GM23338 (cell line): ENCODE measurements at regions not wholly inside any gene's neighbourhood (a gene's known extent, or its start where the extent isn't known, plus 50 kb on each side); places are given as distances from the start of the nearest gene placed in this dataset.

Experiments
- ATAC-seq: fragments of 200-7000 bp; cut with Tn5 transposase; 3 replicates; pipeline ENCODE4 v1.9.1; 2020
- DNase-seq: peaks from one replicate; pipeline ENCODE4 v3.0.0-alpha.2; 2015; ENCODE audit warnings: low spot score
- H2AFZ ChIP-seq: fragments of 200-600 bp; sonication (generic); 2 replicates; pipeline ENCODE4 v1.8.0; 2016; ENCODE audit warnings: antibody characterized with exemption, mild to moderate bottlenecking, moderate library complexity
- H3F3A ChIP-seq: fragments of 200-600 bp; sonication (generic); replicated peaks from 2 replicates; pipeline ENCODE4 v1.8.0; 2017; ENCODE audit warnings: antibody characterized with exemption, mixed run types, low read depth
- H3K27ac ChIP-seq: fragments of 200-600 bp; sonication (generic); 2 replicates; pipeline ENCODE4 v1.6.1; 2016; ENCODE audit warnings: low read depth
- H3K27me3 ChIP-seq: fragments of 200-600 bp; sonication (generic); 2 replicates; pipeline ENCODE4 v1.8.0; 2016; ENCODE audit warnings: mild to moderate bottlenecking, mixed run types, moderate library complexity; ENCODE audit not compliant: insufficient read depth
- H3K36me3 ChIP-seq: fragments of 200-600 bp; sonication (generic); 2 replicates; pipeline ENCODE4 v1.8.0; 2016; ENCODE audit warnings: mild to moderate bottlenecking; ENCODE audit not compliant: insufficient read depth
- H3K4me1 ChIP-seq: fragments of 200-600 bp; sonication (generic); 2 replicates; pipeline ENCODE4 v1.8.0; 2016; ENCODE audit warnings: mild to moderate bottlenecking, moderate library complexity; ENCODE audit not compliant: insufficient read depth
- H3K4me2 ChIP-seq: fragments of 200-600 bp; sonication (generic); 2 replicates; pipeline ENCODE4 v1.7.1; 2017; ENCODE audit warnings: mixed run types
- H3K4me3 ChIP-seq: fragments of 200-600 bp; sonication (generic); 2 replicates; pipeline ENCODE4 v1.6.1; 2016; ENCODE audit warnings: mixed run types
- H3K79me2 ChIP-seq: fragments of 200-600 bp; sonication (generic); replicated peaks from 2 replicates; pipeline ENCODE4 v1.8.0; 2017; ENCODE audit warnings: mild to moderate bottlenecking; ENCODE audit not compliant: insufficient read depth
- H3K9me2 ChIP-seq: fragments of 200-600 bp; sonication (generic); 2 replicates; pipeline ENCODE4 v1.8.0; 2017; ENCODE audit not compliant: insufficient read depth
- H4K20me1 ChIP-seq: fragments of 200-600 bp; sonication (generic); replicated peaks from 2 replicates; pipeline ENCODE4 v1.8.0; 2017; ENCODE audit warnings: mild to moderate bottlenecking; ENCODE audit not compliant: insufficient read depth
- H3K27ac Mint-ChIP-seq: 2 replicates; pipeline ENCODE4 v1.8.0; 2020; ENCODE audit warnings: inconsistent platforms, mild to moderate bottlenecking, moderate library complexity, mixed read lengths
- H3K27me3 Mint-ChIP-seq: 3 replicates; pipeline ENCODE4 v1.8.0; 2022; ENCODE audit warnings: low read depth, mild to moderate bottlenecking, moderate library complexity, mixed read lengths, inconsistent platforms; ENCODE audit not compliant: insufficient read depth, poor library complexity
- H3K36me3 Mint-ChIP-seq: 3 replicates; pipeline ENCODE4 v1.8.0; 2021; ENCODE audit warnings: low read depth, mild to moderate bottlenecking, inconsistent platforms, moderate library complexity, mixed read lengths
- H3K4me1 Mint-ChIP-seq: 3 replicates; pipeline ENCODE4 v1.8.0; 2020; ENCODE audit warnings: mild to moderate bottlenecking, inconsistent platforms, mixed read lengths
- H3K4me3 Mint-ChIP-seq: 3 replicates; pipeline ENCODE4 v1.8.0; 2021; ENCODE audit warnings: moderate library complexity, mild to moderate bottlenecking, inconsistent platforms, mixed read lengths
- H3K9me3 Mint-ChIP-seq: 3 replicates; pipeline ENCODE4 v1.8.0; 2020; ENCODE audit warnings: moderate library complexity, mild to moderate bottlenecking, inconsistent platforms, mixed read lengths
- ETS1 ChIP-seq: IDR thresholded peaks from 2 replicates; pipeline ENCODE4 v1.6.1; 2016; ENCODE audit warnings: antibody characterized with exemption
- EZH2 ChIP-seq: fragments of 200-600 bp; sonication (generic); IDR thresholded peaks from one replicate; pipeline ENCODE4 v1.8.0; 2017; ENCODE audit warnings: antibody characterized with exemption, mild to moderate bottlenecking, low read depth; ENCODE audit not compliant: unreplicated experiment
- EZH2phosphoT487 ChIP-seq: fragments of 200-600 bp; sonication (generic); IDR thresholded peaks from one replicate; pipeline ENCODE4 v1.8.1; 2018; ENCODE audit warnings: antibody characterized with exemption; ENCODE audit not compliant: unreplicated experiment
- JUNB ChIP-seq: IDR thresholded peaks from one replicate; pipeline ENCODE4 v1.6.1; 2016; ENCODE audit warnings: antibody characterized with exemption; ENCODE audit not compliant: unreplicated experiment
- NANOG ChIP-seq: IDR thresholded peaks from 2 replicates; pipeline ENCODE4 v1.6.1; 2016; ENCODE audit warnings: antibody characterized with exemption, borderline replicate concordance
- POLR2AphosphoS5 ChIP-seq: IDR thresholded peaks from 2 replicates; pipeline ENCODE4 v1.6.1; 2016; ENCODE audit warnings: antibody characterized with exemption, low read depth
- REST ChIP-seq: IDR thresholded peaks from one replicate; pipeline ENCODE4 v1.6.1; 2018; ENCODE audit warnings: antibody characterized with exemption; ENCODE audit not compliant: unreplicated experiment
- STAT1 ChIP-seq: IDR thresholded peaks from one replicate; pipeline ENCODE4 v1.6.1; 2016; ENCODE audit warnings: antibody characterized with exemption; ENCODE audit not compliant: unreplicated experiment
- ZNF114 ChIP-seq: fragments of 250-450 bp; sonication (Bioruptor Pico); IDR thresholded peaks from 2 replicates; pipeline ENCODE4 v1.5.0; 2020; ENCODE audit warnings: mild to moderate bottlenecking, moderate library complexity
- ZNF331 ChIP-seq: fragments of 250-450 bp; sonication (Bioruptor Pico); IDR thresholded peaks from 2 replicates; pipeline ENCODE4 v1.5.0; 2020; ENCODE audit warnings: low read depth, mild to moderate bottlenecking, moderate library complexity
- ZNF462 ChIP-seq: fragments of 250-450 bp; sonication (Bioruptor Pico); IDR thresholded peaks from 2 replicates; pipeline ENCODE4 v1.5.0; 2020; ENCODE audit warnings: mild to moderate bottlenecking, moderate library complexity

GRCh38 chr10:78893217-78893616 is 175.5 kb upstream of the ZMIZ1 start (continued):
- TF ChIP-seq REST = no peak
- TF ChIP-seq NANOG = no peak
- TF ChIP-seq ZNF331 = no peak
- TF ChIP-seq POLR2AphosphoS5 = no peak
- no peak for TF ChIP-seq ZNF114 (CRISPR knock-in tag)
- no peak for TF ChIP-seq ETS1
- TF ChIP-seq JUNB = no peak
- no peak for TF ChIP-seq EZH2
- no peak for TF ChIP-seq STAT1

GRCh38 chr10:78894089-78894840 is 174.5 kb upstream of the ZMIZ1 start:
- Mint-ChIP-seq H3K4me3 (no peak overlapping the region), H3K27ac (no peak overlapping the region), H3K27me3 (peaks cover 14% of the 10 kb centered on the region), H3K4me1 (peaks cover 25% of the 10 kb centered on the region), H3K36me3 (no peaks in the 10 kb centered on the region), H3K9me3 (no peaks in the 10 kb centered on the region; the same call in 2 of the 3 replicates)
- Histone ChIP-seq H3K79me2 (no peaks in the 10 kb centered on the region), H3K27ac (no peak overlapping the region), H3K4me3 (no peak overlapping the region), H3K27me3 (no peaks in the 10 kb centered on the region), H2AFZ (no peak overlapping the region), H3K4me1 (no peaks in the 10 kb centered on the region; the same call in 1 of the 2 replicates), H3K4me2 (no peak overlapping the region), H3K36me3 (no peaks in the 10 kb centered on the region), H3F3A (no peaks in the 10 kb centered on the region), H4K20me1 (no peaks in the 10 kb centered on the region), H3K9me2 (peaks cover 7% of the 10 kb centered on the region; the same call in 1 of the 2 replicates)
- ATAC-seq (no peak), DNase-seq (no peak)
- no peak for TF ChIP-seq NANOG
- no peak for TF ChIP-seq ZNF462 (CRISPR knock-in tag)
- TF ChIP-seq EZH2phosphoT487 = no peak
- no peak for TF ChIP-seq REST
